RWPE1 (cell line): ENCODE measurements at regions not wholly inside any gene's neighbourhood (a gene's known extent, or its start where the extent isn't known, plus 50 kb on each side); places are given as distances from the start of the nearest gene placed in this dataset.
A peak's percentile ranks its signal among the peaks of the same experiment; 100 is the strongest.

Source experiments
- CTCF ChIA-PET: fragments of 350-600 bp; sonication (Branson Sonifier 250); formaldehyde crosslinking; extraction: SDS; loops from one replicate; lab custom pipeline; 2021; lab: Yijun Ruan, JAX
- POLR2A ChIA-PET: fragments of 400-600 bp; formaldehyde crosslinking; extraction: SDS; loops from one replicate; lab custom pipeline; 2020; ENCODE audit warnings: antibody characterized with exemption; ENCODE audit not compliant: low non-redundant PET; lab: Yijun Ruan, JAX
- DNase-seq: peaks from one replicate; pipeline ENCODE4 v3.0.0; 2012; ENCODE audit warnings: low spot score
- H3K27ac ChIP-seq: fragments of 450-650 bp; 2 replicates; pipeline ENCODE4 v1.5.1; 2017
- TF ChIP-seq, protein P1 (sequence below): fragments of 450-650 bp; conservative IDR thresholded peaks from 2 replicates; pipeline ENCODE4 v1.5.1; 2017; ENCODE audit warnings: low read depth, mild to moderate bottlenecking

DNA sequence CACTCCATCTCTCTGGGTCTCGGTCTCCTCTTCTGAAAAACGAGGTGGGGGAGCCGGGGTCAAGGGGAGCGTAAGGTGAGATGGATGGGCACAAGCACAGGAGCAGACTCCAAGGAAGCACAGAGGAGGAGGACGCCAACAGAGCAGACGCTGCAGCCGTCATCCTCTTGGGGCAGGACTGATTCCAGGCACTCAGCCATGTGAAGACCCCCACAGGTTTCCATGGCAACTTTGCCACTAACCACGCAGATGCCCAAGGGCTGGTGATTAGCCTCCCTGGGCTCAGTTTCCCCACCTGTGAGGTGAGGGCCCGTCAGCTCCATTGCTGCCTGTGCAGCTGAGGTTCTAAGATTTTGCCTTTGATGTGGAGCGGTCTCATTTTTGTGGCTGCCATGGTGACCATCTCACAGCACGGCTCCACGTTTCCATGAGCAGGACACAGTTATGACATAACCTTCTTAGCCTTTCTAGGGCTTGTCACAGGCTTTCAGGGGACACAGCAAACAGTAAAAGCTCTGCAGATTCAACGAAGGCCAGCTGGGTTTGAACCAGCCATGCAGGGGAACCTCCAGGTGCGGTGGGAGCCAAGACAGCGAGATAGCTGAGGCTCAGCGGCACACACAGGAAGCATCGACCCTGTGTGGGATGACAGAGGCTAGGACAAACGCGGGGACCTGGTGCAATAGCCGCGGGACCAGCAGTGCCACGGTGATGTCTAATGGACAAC is 170.3 kb downstream of the NUP210 start:
- POLR2A ChIA-PET: no interaction called here
- TF ChIP-seq, protein P1, sequence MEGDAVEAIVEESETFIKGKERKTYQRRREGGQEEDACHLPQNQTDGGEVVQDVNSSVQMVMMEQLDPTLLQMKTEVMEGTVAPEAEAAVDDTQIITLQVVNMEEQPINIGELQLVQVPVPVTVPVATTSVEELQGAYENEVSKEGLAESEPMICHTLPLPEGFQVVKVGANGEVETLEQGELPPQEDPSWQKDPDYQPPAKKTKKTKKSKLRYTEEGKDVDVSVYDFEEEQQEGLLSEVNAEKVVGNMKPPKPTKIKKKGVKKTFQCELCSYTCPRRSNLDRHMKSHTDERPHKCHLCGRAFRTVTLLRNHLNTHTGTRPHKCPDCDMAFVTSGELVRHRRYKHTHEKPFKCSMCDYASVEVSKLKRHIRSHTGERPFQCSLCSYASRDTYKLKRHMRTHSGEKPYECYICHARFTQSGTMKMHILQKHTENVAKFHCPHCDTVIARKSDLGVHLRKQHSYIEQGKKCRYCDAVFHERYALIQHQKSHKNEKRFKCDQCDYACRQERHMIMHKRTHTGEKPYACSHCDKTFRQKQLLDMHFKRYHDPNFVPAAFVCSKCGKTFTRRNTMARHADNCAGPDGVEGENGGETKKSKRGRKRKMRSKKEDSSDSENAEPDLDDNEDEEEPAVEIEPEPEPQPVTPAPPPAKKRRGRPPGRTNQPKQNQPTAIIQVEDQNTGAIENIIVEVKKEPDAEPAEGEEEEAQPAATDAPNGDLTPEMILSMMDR: no peak
- CTCF ChIA-PET: no interaction called here

DNA sequence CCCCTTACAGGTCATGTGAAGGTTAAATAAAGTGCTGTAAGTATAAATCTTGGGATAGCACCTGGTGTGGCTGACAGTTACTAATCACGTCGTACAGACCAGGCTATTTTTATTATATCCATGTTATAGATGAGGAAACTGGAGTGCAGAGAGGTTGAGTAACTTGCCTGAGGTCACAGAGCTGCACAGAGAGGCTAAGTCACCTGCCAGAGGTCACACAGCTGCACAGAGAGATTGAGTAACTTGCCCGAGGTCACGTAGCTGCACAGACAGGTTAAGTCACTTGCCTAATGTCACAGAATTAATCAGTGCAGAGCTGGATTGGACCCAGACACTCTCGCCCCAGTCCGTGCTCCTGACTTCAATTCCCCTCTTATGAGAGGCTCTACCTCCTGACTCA is 171.5 kb downstream of the NUP210 start:
- DNase-seq: no peak
- H3K27ac ChIP-seq: no peak overlapping the region
- ChIA-PET POLR2A (no interaction called here), CTCF (no interaction called here)
- TF ChIP-seq, protein P1: no peak

More for the DNA sequence above, 170.3 kb downstream of the NUP210 start:
- DNase-seq: no peak
- H3K27ac ChIP-seq: no peak overlapping the region

DNA sequence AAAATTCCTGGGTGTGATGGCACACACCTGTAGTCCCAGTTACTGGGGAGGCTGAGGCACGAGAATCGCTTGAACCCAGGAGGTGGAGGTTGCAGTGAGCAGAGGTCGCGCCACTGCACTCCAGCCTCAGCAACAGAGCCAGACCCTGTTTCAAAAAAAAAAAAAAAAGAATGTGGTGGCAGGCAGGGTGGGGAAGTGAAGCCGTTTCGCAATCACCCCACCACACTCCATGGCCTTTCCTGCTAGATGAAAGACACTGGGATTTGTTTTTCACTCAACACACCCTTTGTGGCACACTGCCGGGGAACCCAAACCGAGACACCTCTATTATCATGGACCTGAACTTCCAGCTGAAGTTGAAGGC is 172.4 kb upstream of the IQSEC1 start:
- CTCF ChIA-PET: no interaction called here
- peak overlapping the region; percentile 70 for H3K27ac ChIP-seq
- TF ChIP-seq, protein P1: no peak
- DNase-seq: no peak
- POLR2A ChIA-PET: no interaction called here

DNA sequence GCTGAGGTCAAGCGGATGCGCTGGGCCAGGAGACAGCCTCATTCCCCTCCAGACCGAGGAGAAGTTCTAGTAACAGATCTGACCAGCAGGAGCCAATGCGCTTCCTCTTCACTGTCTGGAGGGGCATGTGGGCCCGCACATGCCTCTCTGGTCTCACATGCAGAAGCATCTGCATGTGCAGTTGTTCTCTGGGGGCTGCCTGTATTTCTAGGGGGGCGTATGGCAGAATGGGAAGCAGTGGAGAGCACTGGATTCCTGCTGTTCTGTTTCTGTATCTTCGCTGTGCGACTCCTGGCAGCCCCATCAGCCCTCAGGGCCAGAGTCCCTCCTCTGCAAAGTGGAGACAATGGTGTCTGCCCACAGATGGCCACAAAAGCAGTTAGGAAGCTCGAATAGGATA is 170.4 kb upstream of the IQSEC1 start:
- no peak for DNase-seq
- no peak overlapping the region for H3K27ac ChIP-seq
- CTCF ChIA-PET: interaction anchor here (0.7 kb wide), 1 partner anchor 50 kb away, joined by 3 read pairs; no protein-coding TSS in a partner anchor
- POLR2A ChIA-PET: no interaction called here
- TF ChIP-seq, protein P1: no peak

DNA sequence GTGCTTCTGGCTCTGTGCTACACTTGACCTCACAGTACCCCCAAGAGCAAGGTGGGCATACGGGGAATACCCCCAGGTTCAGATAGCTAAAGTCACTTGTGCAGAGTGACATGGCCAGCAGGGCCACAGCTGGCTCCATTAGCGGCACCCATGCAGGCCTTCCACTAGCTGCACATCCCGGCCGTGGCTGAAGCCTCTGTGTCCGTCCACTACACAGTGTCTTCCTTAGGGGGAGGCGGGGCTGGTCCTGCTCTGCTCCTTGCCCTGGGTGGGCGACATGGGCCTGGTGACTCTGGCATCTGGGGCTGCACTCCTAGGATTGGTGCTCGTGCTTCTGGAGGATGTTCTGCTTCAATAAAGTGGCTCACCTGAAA is 169.1 kb upstream of the IQSEC1 start:
- H3K27ac ChIP-seq: no peak overlapping the region
- ChIA-PET CTCF (interaction anchor here (0.8 kb wide), 1 partner anchor 281 kb away, joined by 3 read pairs; no protein-coding TSS in a partner anchor), POLR2A (no interaction called here)
- DNase-seq: no peak
- TF ChIP-seq, protein P1: no peak

DNA sequence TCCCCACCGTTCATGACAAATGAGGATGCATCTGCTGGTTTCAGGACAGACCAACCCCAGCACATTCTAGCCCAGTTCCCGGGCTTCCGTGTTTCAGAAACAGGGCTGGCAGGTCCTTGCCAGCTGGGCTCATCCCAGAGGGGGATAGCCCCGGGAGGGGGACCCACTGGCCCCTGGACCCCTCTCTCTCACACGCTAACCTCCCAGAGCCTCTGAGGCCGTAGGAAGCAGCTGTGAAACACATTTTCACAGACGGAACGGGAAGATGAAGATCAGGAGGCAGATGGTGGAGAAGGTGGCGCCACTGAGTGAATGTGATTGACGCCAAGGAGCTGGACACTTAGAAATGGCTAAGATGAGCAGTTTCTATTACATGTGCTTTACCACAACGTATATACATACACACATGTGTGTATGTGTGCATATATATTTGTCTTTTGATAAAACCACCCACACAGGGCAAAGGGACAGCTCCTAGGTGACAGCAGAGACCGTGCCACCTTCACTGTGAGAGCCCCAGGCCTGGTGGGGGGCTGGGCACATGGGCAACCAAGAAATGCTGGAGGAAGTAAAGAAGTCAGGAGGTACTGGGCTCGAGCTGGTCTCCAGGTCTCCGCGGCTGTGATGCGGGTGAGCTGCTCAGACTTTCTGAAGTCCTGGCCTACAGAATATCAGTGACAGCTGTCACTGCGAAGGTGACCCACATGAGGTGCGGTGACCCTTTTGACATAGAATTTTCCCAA is 168.6 kb upstream of the IQSEC1 start:
- TF ChIP-seq, protein P1: no peak
- no peak overlapping the region for H3K27ac ChIP-seq
- no peak for DNase-seq
- CTCF ChIA-PET: interaction anchor here (0.8 kb wide), 1 partner anchor 281 kb away, joined by 3 read pairs; no protein-coding TSS in a partner anchor
- POLR2A ChIA-PET: no interaction called here
